Skeletal muscle tissue (tissue), 3 donors: ENCODE measurements at regions not wholly inside any gene's neighbourhood (a gene's known extent, or its start where the extent isn't known, plus 50 kb on each side); places are given as distances from the start of the nearest gene placed in this dataset.

Experiments used
- H3K27ac ChIP-seq: one replicate; pipeline ENCODE4 v1.7.0; 2013; ENCODE audit warnings: mild to moderate bottlenecking, low read depth, low read length, inconsistent platforms
- H3K27me3 ChIP-seq, 3 donors: one replicate each; pipeline ENCODE4 v1.7.0; 2013; ENCODE audit warnings: low read length in 3 of 3; ENCODE audit not compliant: control insufficient read depth in 3 of 3, insufficient read depth in 3 of 3
- H3K36me3 ChIP-seq, 3 donors: one replicate each; pipeline ENCODE4 v1.7.0; 2013; ENCODE audit warnings: low read length in 3 of 3; ENCODE audit not compliant: control insufficient read depth in 3 of 3, insufficient read depth in 3 of 3
- H3K4me1 ChIP-seq, 3 donors: one replicate each; pipeline ENCODE4 v1.7.0; 2013; ENCODE audit warnings: low read length in 3 of 3, mild to moderate bottlenecking in 3 of 3; ENCODE audit not compliant: control insufficient read depth in 3 of 3, insufficient read depth in 3 of 3
- H3K4me3 ChIP-seq, 3 donors: one replicate each; pipeline ENCODE4 v1.7.0; 2013; ENCODE audit warnings: low read length in 3 of 3
- H3K9ac ChIP-seq, 3 donors: one replicate each; pipeline ENCODE4 v1.7.0; 2013; ENCODE audit warnings: low read length in 3 of 3, mild to moderate bottlenecking in 3 of 3, moderate library complexity in 2 of 3, low read depth in 1 of 3
- H3K9me3 ChIP-seq, 3 donors: one replicate each; pipeline ENCODE4 v1.7.0; 2013; ENCODE audit warnings: low read length in 3 of 3; ENCODE audit not compliant: control insufficient read depth in 3 of 3
- donor health status: Osteomylitis.

GRCh38 chr16:66058172-66058691 is 308.3 kb upstream of the CDH5 start:
- Histone ChIP-seq H3K9ac (no peak overlapping the region), H3K4me3 (no peak overlapping the region)

GRCh38 chr16:66057057-66057456 is 309.4 kb upstream of the CDH5 start:
- Histone ChIP-seq H3K9me3 (no peaks in the 10 kb centered on the region), H3K27ac (no peak overlapping the region), H3K36me3 (no peaks in the 10 kb centered on the region), H3K9ac (no peak overlapping the region), H3K27me3 (no peaks in the 10 kb centered on the region), H3K4me3 (no peak overlapping the region), H3K4me1 (no peaks in the 10 kb centered on the region)

More at GRCh38 chr16:66058172-66058691, 308.3 kb upstream of the CDH5 start:
- Histone ChIP-seq H3K9me3 (no peaks in the 10 kb centered on the region), H3K36me3 (no peaks in the 10 kb centered on the region), H3K27me3 (no peaks in the 10 kb centered on the region), H3K4me1 (no peaks in the 10 kb centered on the region), H3K27ac (no peak overlapping the region)

DNA sequence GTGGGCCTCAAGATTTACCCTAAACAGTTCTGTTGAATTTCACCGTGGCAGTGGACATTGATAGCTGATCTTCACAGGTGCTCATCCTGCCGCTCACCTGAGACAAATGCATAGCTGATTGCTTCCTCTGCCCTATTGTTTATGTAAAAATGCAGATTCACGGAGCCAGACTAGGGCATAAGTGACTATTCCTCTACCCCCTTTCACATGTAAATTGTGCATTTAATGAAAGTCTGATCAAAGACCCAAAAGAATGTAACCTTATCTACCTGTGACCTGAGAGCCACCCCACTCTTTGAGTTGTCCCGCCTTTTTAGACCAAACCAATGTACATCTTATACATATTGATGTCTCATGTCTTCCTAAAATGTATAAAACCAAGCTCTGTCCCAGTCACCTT is 312.4 kb upstream of the CDH5 start:
- no peaks in the 10 kb centered on the region for H3K36me3 ChIP-seq
- H3K9ac ChIP-seq, result no peak overlapping the region
- no peaks in the 10 kb centered on the region for H3K9me3 ChIP-seq
- no peak overlapping the region for H3K27ac ChIP-seq
- no peak overlapping the region for H3K4me3 ChIP-seq
- peaks cover 4 to 7% (median 6%) of the 10 kb centered on the region in 3 donors for H3K4me1 ChIP-seq
- H3K27me3 ChIP-seq, result no peaks in the 10 kb centered on the region

DNA sequence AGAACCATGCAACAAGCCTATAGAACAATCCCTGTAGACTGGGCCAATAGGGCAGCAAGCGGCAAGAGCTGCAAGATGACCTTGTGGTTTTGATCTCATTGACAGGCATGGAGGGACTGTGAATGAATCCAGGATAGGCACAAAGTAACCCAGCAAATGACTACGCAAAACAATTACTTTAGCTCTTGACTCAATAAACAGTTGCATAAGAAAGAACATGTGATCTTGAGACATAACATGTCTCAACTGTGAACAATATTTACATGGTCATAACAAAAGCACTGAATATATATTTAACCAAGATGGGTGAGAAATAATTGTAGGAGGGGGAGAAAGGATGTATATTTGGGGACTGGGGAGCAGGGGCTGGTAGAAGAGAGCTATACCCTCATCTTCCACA is 313.7 kb upstream of the CDH5 start:
- H3K27ac ChIP-seq, result no peak overlapping the region
- no peaks in the 10 kb centered on the region for H3K27me3 ChIP-seq
- no peak overlapping the region for H3K4me3 ChIP-seq
- H3K9me3 ChIP-seq, result no peaks in the 10 kb centered on the region
- H3K4me1 ChIP-seq, result peaks cover 4 to 7% (median 6%) of the 10 kb centered on the region in 3 donors
- H3K36me3 ChIP-seq, result no peaks in the 10 kb centered on the region
- H3K9ac ChIP-seq, result no peak overlapping the region

- no peak overlapping the region for H3K9ac ChIP-seq
- no peak overlapping the region for H3K27ac ChIP-seq
Observed at GRCh38 chr16:66050991-66051390, 315.5 kb upstream of the CDH5 start.

GRCh38 chr16:66049865-66050264 is 316.6 kb upstream of the CDH5 start:
- peaks cover 4 to 7% (median 6%) of the 10 kb centered on the region in 3 donors for H3K4me1 ChIP-seq
- H3K27me3 ChIP-seq, result no peaks in the 10 kb centered on the region
- no peaks in the 10 kb centered on the region for H3K36me3 ChIP-seq
- H3K9ac ChIP-seq, result no peak overlapping the region
- no peak overlapping the region for H3K4me3 ChIP-seq
- no peak overlapping the region for H3K27ac ChIP-seq
- H3K9me3 ChIP-seq, result no peaks in the 10 kb centered on the region

More at GRCh38 chr16:66050991-66051390, 315.5 kb upstream of the CDH5 start:
- Histone ChIP-seq H3K36me3 (no peaks in the 10 kb centered on the region), H3K9me3 (no peaks in the 10 kb centered on the region), H3K4me3 (no peak overlapping the region), H3K4me1 (peaks cover 4 to 7% (median 6%) of the 10 kb centered on the region in 3 donors), H3K27me3 (no peaks in the 10 kb centered on the region)

- Histone ChIP-seq H3K9me3 (no peaks in the 10 kb centered on the region), H3K27me3 (no peaks in the 10 kb centered on the region), H3K27ac (no peak overlapping the region), H3K9ac (no peak overlapping the region), H3K4me1 (peaks cover under 1 to 2% (median 1%) of the 10 kb centered on the region in 3 donors), H3K36me3 (no peaks in the 10 kb centered on the region), H3K4me3 (no peak overlapping the region)
Observed at GRCh38 chr16:66045626-66046025, 320.9 kb upstream of the CDH5 start.

DNA sequence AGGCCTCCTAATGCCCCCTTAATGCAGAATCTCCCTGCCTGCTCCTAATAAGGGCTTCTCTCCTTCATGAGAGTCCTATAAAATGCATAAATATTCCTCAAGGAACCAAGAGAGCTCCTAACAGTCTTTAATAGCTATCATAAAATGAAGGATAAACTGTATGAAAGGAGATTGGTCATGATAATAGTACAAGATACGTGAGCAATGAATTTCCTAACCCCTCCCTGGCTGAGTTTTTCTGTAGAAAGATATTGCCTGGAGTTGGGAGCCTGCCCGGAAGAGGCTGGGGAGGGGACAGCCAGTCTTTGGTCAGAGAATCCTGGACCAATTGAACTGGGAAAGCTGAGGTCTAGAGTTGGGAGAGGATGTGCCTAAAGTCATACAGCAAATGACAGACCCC is 321.9 kb upstream of the CDH5 start:
- Histone ChIP-seq H3K9me3 (no peaks in the 10 kb centered on the region), H3K4me3 (no peak overlapping the region), H3K27ac (no peak overlapping the region), H3K27me3 (no peaks in the 10 kb centered on the region), H3K36me3 (no peaks in the 10 kb centered on the region), H3K4me1 (no peaks in the 10 kb centered on the region), H3K9ac (no peak overlapping the region)

- Histone ChIP-seq H3K4me1 (no peaks in the 10 kb centered on the region), H3K27me3 (no peaks in the 10 kb centered on the region), H3K4me3 (no peak overlapping the region), H3K9ac (no peak overlapping the region), H3K36me3 (no peaks in the 10 kb centered on the region), H3K9me3 (no peaks in the 10 kb centered on the region), H3K27ac (no peak overlapping the region)
Observed at GRCh38 chr16:66044089-66044488, 322.4 kb upstream of the CDH5 start.

DNA sequence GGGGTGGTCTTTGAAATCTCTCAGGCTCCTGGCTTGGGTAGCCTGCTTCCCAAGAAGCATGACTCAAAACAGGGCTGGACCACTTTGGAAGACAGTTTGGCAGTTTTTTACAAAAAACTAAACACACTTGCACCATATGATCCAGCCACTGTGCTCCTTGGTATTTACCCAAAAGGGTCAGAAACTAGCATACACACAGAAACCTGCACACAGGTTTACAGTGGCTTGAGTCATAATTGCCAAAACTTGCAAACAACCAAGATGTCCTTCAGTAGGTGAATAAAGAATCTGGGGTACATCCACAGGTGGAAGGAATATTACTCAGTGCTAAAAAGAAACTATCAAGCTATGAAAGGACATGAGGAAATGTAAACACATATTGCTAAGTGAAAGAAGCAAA is 323.2 kb upstream of the CDH5 start:
- Histone ChIP-seq H3K27ac (no peak overlapping the region), H3K9ac (no peak overlapping the region), H3K4me1 (no peaks in the 10 kb centered on the region), H3K9me3 (no peaks in the 10 kb centered on the region), H3K27me3 (no peaks in the 10 kb centered on the region), H3K36me3 (no peaks in the 10 kb centered on the region), H3K4me3 (no peak overlapping the region)
